ENCODE measurements at regions not wholly inside any gene's neighbourhood (a gene's known extent, or its start where the extent isn't known, plus 50 kb on each side); places are given as distances from the start of the nearest gene placed in this dataset.

- TF ChIP-seq, protein P1, sequence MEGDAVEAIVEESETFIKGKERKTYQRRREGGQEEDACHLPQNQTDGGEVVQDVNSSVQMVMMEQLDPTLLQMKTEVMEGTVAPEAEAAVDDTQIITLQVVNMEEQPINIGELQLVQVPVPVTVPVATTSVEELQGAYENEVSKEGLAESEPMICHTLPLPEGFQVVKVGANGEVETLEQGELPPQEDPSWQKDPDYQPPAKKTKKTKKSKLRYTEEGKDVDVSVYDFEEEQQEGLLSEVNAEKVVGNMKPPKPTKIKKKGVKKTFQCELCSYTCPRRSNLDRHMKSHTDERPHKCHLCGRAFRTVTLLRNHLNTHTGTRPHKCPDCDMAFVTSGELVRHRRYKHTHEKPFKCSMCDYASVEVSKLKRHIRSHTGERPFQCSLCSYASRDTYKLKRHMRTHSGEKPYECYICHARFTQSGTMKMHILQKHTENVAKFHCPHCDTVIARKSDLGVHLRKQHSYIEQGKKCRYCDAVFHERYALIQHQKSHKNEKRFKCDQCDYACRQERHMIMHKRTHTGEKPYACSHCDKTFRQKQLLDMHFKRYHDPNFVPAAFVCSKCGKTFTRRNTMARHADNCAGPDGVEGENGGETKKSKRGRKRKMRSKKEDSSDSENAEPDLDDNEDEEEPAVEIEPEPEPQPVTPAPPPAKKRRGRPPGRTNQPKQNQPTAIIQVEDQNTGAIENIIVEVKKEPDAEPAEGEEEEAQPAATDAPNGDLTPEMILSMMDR (IDR thresholded peaks at IDR 0.05; ENCODE audit: low read depth, low read length, missing input control): no peak
- TF ChIP-seq SP1 (IDR thresholded peaks at IDR 0.05) (no peak), RAD21 (IDR thresholded peaks at IDR 0.05) (no peak), JUND (IDR thresholded peaks at IDR 0.05) (no peak), ATF3 (IDR thresholded peaks at IDR 0.05) (no peak), GABPA (IDR thresholded peaks at IDR 0.05 in 1 of 2, conservative IDR thresholded peaks at IDR 0.05 in 1 of 2) (no peak), REST (IDR thresholded peaks at IDR 0.05) (no peak)
Observed at GRCh38 chr7:110483553-110483952, 607.4 kb upstream of the LRRN3 start.

Data from liver (tissue), 3 donors.